LNCAP (cell line): ENCODE measurements at regions not wholly inside any gene's neighbourhood (a gene's known extent, or its start where the extent isn't known, plus 50 kb on each side); places are given as distances from the start of the nearest gene placed in this dataset.

Source experiments
- CTCF ChIP-seq: fragments of 450-650 bp; IDR thresholded peaks from 2 replicates; pipeline ENCODE4 v1.5.1; 2017; ENCODE audit warnings: mild to moderate bottlenecking

GRCh38 chr5:13328316-13328715, 616.2 kb downstream of the DNAH5 start:
- TF ChIP-seq CTCF = no peak

GRCh38 chr5:13325765-13326164, 618.7 kb downstream of the DNAH5 start:
- TF ChIP-seq CTCF = no peak

GRCh38 chr5:13322769-13323168, 621.7 kb downstream of the DNAH5 start:
- no peak for TF ChIP-seq CTCF

- no peak for TF ChIP-seq CTCF
Observed at GRCh38 chr5:13317654-13318053, 626.8 kb downstream of the DNAH5 start.

GRCh38 chr5:13316176-13316575, 628.3 kb downstream of the DNAH5 start:
- no peak for TF ChIP-seq CTCF

- no peak for TF ChIP-seq CTCF
Observed at GRCh38 chr5:13307480-13307879, 637.0 kb downstream of the DNAH5 start.

- no peak for TF ChIP-seq CTCF
Observed at GRCh38 chr5:13303445-13303844, 641.0 kb downstream of the DNAH5 start.

- TF ChIP-seq CTCF = no peak
Observed at GRCh38 chr5:13278811-13279210, 665.7 kb downstream of the DNAH5 start.
